Medulla oblongata (tissue), 1 donor: ENCODE measurements at regions not wholly inside any gene's neighbourhood (a gene's known extent, or its start where the extent isn't known, plus 50 kb on each side); places are given as distances from the start of the nearest gene placed in this dataset.
"Not testable (repeated sequence)": the region's sequence is repeated elsewhere in the genome, so short reads cannot be mapped to it uniquely, and the experiment has no call there.

ENCODE experiments used
- DNase-seq: peaks from one replicate; pipeline ENCODE4 v3.0.0-alpha.2; 2015; ENCODE audit errors: extremely low spot score

- not testable (repeated sequence) for DNase-seq
Observed at GRCh38 chr12:102666176-102666575, 185.8 kb upstream of the IGF1 start.

- DNase-seq: no peak
Observed at GRCh38 chr12:102659200-102659911, 179.0 kb upstream of the IGF1 start.

- no peak for DNase-seq
Observed at GRCh38 chr12:102653406-102653805, 173.0 kb upstream of the IGF1 start.

- no peak for DNase-seq
Observed at GRCh38 chr12:102652645-102653313, 172.4 kb upstream of the IGF1 start.

- no peak for DNase-seq
Observed at GRCh38 chr12:102645968-102646367, 165.6 kb upstream of the IGF1 start.

- DNase-seq: no peak
Observed at GRCh38 chr12:102643879-102644575, 163.7 kb upstream of the IGF1 start.

GRCh38 chr12:102642199-102642598 is 161.8 kb upstream of the IGF1 start:
- DNase-seq: no peak

- DNase-seq: not testable (repeated sequence)
Observed at GRCh38 chr12:102640658-102641057, 160.3 kb upstream of the IGF1 start.

- no peak for DNase-seq
Observed at GRCh38 chr12:102638777-102639176, 158.4 kb upstream of the IGF1 start.

GRCh38 chr12:102633981-102634605 is 153.7 kb upstream of the IGF1 start:
- no peak for DNase-seq

GRCh38 chr12:102631274-102631673 is 150.9 kb upstream of the IGF1 start:
- no peak for DNase-seq

- DNase-seq: no peak
Observed at GRCh38 chr12:102629262-102629888, 149.0 kb upstream of the IGF1 start.

GRCh38 chr12:102625819-102626218 is 145.5 kb upstream of the IGF1 start:
- no peak for DNase-seq

- no peak for DNase-seq
Observed at GRCh38 chr12:102622618-102623017, 142.3 kb upstream of the IGF1 start.

- no peak for DNase-seq
Observed at GRCh38 chr12:102618197-102618877, 138.0 kb upstream of the IGF1 start.

GRCh38 chr12:102616692-102617091 is 136.3 kb upstream of the IGF1 start:
- no peak for DNase-seq

GRCh38 chr12:102611995-102612394 is 131.6 kb upstream of the IGF1 start:
- DNase-seq: no peak

GRCh38 chr12:102609996-102610395 is 129.6 kb upstream of the IGF1 start:
- no peak for DNase-seq

GRCh38 chr12:102603021-102603420 is 122.7 kb upstream of the IGF1 start:
- DNase-seq: no peak

- no peak for DNase-seq
Observed at GRCh38 chr12:102602521-102602920, 122.2 kb upstream of the IGF1 start.

GRCh38 chr12:102601621-102602020 is 121.3 kb upstream of the IGF1 start:
- DNase-seq: no peak
